WTC11 (cell line): ENCODE measurements at regions not wholly inside any gene's neighbourhood (a gene's known extent, or its start where the extent isn't known, plus 50 kb on each side); places are given as distances from the start of the nearest gene placed in this dataset.

Experiments
- ATAC-seq: fragments of 200-7000 bp; cut with Tn5 transposase; 2 replicates; pipeline ENCODE4 v1.10.0; 2021; ENCODE audit warnings: mild to moderate bottlenecking, moderate library complexity
- CTCF ChIA-PET: fragments of 300-600 bp; sonication (Branson Sonifier 250); formaldehyde crosslinking; loops from one replicate; lab custom pipeline; 2021; ENCODE audit warnings: antibody characterized with exemption; lab: Charles Lee
- POLR2A ChIA-PET: fragments of 350-600 bp; sonication (Branson Sonifier 250); formaldehyde crosslinking; loops from one replicate; lab custom pipeline; 2021; ENCODE audit warnings: antibody characterized with exemption; lab: Charles Lee
- DNase-seq: peaks from one replicate; pipeline ENCODE4 v3.0.0; 2021; ENCODE audit warnings: low spot score
- H3K27ac Mint-ChIP-seq: 2 replicates; pipeline ENCODE4 v1.8.0; 2021; ENCODE audit warnings: mixed read lengths
- H3K27me3 Mint-ChIP-seq: 2 replicates; pipeline ENCODE4 v1.8.0; 2021; ENCODE audit warnings: low read depth, mild to moderate bottlenecking, moderate library complexity, mixed read lengths
- H3K36me3 Mint-ChIP-seq: 2 replicates; pipeline ENCODE4 v1.8.0; 2021; ENCODE audit warnings: mixed read lengths
- H3K4me1 Mint-ChIP-seq: 2 replicates; pipeline ENCODE4 v1.8.0; 2022; ENCODE audit warnings: mixed read lengths
- H3K4me3 Mint-ChIP-seq: 2 replicates; pipeline ENCODE4 v1.8.0; 2021; ENCODE audit warnings: mild to moderate bottlenecking, moderate library complexity, mixed read lengths
- H3K9me3 Mint-ChIP-seq: 2 replicates; pipeline ENCODE4 v1.8.0; 2021; ENCODE audit warnings: mixed read lengths
- ETV6 ChIP-seq: sonication (generic); formaldehyde crosslinking; IDR thresholded peaks from 2 replicates; pipeline ENCODE4 v1.8.1; 2022; ENCODE audit warnings: mild to moderate bottlenecking, missing genetic modification reagents
- FOXK1 ChIP-seq: sonication (generic); formaldehyde crosslinking; IDR thresholded peaks from 2 replicates; pipeline ENCODE4 v1.8.0; 2022; ENCODE audit warnings: mild to moderate bottlenecking, moderate library complexity, missing genetic modification reagents
- KAT7 ChIP-seq: sonication (generic); formaldehyde crosslinking; IDR thresholded peaks from 2 replicates; pipeline ENCODE4 v1.8.1; 2023; ENCODE audit warnings: missing genetic modification reagents, mild to moderate bottlenecking, borderline replicate concordance
- NFATC4 ChIP-seq: fragments of 250-450 bp; sonication (Bioruptor Pico); IDR thresholded peaks from 2 replicates; pipeline ENCODE4 v1.9.0; 2021; ENCODE audit warnings: mild to moderate bottlenecking
- NR1H2 ChIP-seq: sonication (generic); formaldehyde crosslinking; IDR thresholded peaks from 2 replicates; pipeline ENCODE4 v1.9.0; 2021; ENCODE audit warnings: mild to moderate bottlenecking, moderate library complexity, missing genetic modification reagents
- PRRX2 ChIP-seq: fragments of 250-450 bp; sonication (Bioruptor Pico); IDR thresholded peaks from 2 replicates; pipeline ENCODE4 v1.8.0; 2021; ENCODE audit warnings: mild to moderate bottlenecking
- SMAD4 ChIP-seq: sonication (generic); formaldehyde crosslinking; IDR thresholded peaks from 2 replicates; pipeline ENCODE4 v1.8.0; 2022; ENCODE audit warnings: mild to moderate bottlenecking, missing genetic modification reagents
- TEAD4 ChIP-seq: sonication (generic); formaldehyde crosslinking; IDR thresholded peaks from 2 replicates; pipeline ENCODE4 v1.8.0; 2022; ENCODE audit warnings: mild to moderate bottlenecking, missing genetic modification reagents
- TP53 ChIP-seq: sonication (generic); formaldehyde crosslinking; IDR thresholded peaks from 2 replicates; pipeline ENCODE4 v1.8.1; 2023; ENCODE audit warnings: mild to moderate bottlenecking, missing genetic modification reagents
- USF2 ChIP-seq: sonication (generic); formaldehyde crosslinking; IDR thresholded peaks from 2 replicates; pipeline ENCODE4 v1.8.1; 2023; ENCODE audit warnings: mild to moderate bottlenecking, missing genetic modification reagents, moderate library complexity
- ZNF138 ChIP-seq: sonication (generic); formaldehyde crosslinking; conservative IDR thresholded peaks from 2 replicates; pipeline ENCODE4 v1.8.1; 2022; ENCODE audit warnings: mild to moderate bottlenecking, moderate library complexity, missing genetic modification reagents
- ZNF219 ChIP-seq: sonication (generic); formaldehyde crosslinking; IDR thresholded peaks from 2 replicates; pipeline ENCODE4 v1.8.0; 2023; ENCODE audit warnings: missing genetic modification reagents, mild to moderate bottlenecking, borderline replicate concordance
- ZNF232 ChIP-seq: sonication (generic); formaldehyde crosslinking; IDR thresholded peaks from 2 replicates; pipeline ENCODE4 v1.8.0; 2022; ENCODE audit warnings: mild to moderate bottlenecking, missing genetic modification reagents
- TF ChIP-seq, protein P1 (sequence below): fragments of 200-600 bp; IDR thresholded peaks from 2 replicates; pipeline ENCODE4 v1.8.0; 2022; ENCODE audit warnings: antibody characterized with exemption
- TF ChIP-seq, protein P2 (sequence below): sonication (generic); formaldehyde crosslinking; IDR thresholded peaks from 2 replicates; pipeline ENCODE4 v1.8.1; 2022; ENCODE audit warnings: missing genetic modification reagents, borderline replicate concordance
- TF ChIP-seq, protein P3 (sequence below): sonication (generic); formaldehyde crosslinking; IDR thresholded peaks from 2 replicates; pipeline ENCODE4 v1.8.1; 2023; ENCODE audit warnings: mild to moderate bottlenecking, missing genetic modification reagents, moderate library complexity
- TF ChIP-seq, protein P4 (sequence below): sonication (generic); formaldehyde crosslinking; IDR thresholded peaks from 2 replicates; pipeline ENCODE4 v1.8.1; 2022; ENCODE audit warnings: low read depth, missing genetic modification reagents, borderline replicate concordance
- TF ChIP-seq, protein P5 (sequence below): sonication (generic); formaldehyde crosslinking; conservative IDR thresholded peaks from 2 replicates; pipeline ENCODE4 v1.8.1; 2022; ENCODE audit warnings: mild to moderate bottlenecking, missing genetic modification reagents

- ATAC-seq (no peak), DNase-seq (no peak)
- TF ChIP-seq ZNF138 (CRISPR knock-in tag) (no peak), TP53 (CRISPR knock-in tag) (no peak), ETV6 (CRISPR knock-in tag) (no peak), NFATC4 (no peak), NR1H2 (CRISPR knock-in tag) (no peak), TEAD4 (CRISPR knock-in tag) (no peak), USF2 (no peak), SMAD4 (CRISPR knock-in tag) (no peak), ZNF232 (CRISPR knock-in tag) (no peak), FOXK1 (CRISPR knock-in tag) (no peak)
- TF ChIP-seq, protein P1, sequence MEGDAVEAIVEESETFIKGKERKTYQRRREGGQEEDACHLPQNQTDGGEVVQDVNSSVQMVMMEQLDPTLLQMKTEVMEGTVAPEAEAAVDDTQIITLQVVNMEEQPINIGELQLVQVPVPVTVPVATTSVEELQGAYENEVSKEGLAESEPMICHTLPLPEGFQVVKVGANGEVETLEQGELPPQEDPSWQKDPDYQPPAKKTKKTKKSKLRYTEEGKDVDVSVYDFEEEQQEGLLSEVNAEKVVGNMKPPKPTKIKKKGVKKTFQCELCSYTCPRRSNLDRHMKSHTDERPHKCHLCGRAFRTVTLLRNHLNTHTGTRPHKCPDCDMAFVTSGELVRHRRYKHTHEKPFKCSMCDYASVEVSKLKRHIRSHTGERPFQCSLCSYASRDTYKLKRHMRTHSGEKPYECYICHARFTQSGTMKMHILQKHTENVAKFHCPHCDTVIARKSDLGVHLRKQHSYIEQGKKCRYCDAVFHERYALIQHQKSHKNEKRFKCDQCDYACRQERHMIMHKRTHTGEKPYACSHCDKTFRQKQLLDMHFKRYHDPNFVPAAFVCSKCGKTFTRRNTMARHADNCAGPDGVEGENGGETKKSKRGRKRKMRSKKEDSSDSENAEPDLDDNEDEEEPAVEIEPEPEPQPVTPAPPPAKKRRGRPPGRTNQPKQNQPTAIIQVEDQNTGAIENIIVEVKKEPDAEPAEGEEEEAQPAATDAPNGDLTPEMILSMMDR, result no peak
- TF ChIP-seq, protein P2, sequence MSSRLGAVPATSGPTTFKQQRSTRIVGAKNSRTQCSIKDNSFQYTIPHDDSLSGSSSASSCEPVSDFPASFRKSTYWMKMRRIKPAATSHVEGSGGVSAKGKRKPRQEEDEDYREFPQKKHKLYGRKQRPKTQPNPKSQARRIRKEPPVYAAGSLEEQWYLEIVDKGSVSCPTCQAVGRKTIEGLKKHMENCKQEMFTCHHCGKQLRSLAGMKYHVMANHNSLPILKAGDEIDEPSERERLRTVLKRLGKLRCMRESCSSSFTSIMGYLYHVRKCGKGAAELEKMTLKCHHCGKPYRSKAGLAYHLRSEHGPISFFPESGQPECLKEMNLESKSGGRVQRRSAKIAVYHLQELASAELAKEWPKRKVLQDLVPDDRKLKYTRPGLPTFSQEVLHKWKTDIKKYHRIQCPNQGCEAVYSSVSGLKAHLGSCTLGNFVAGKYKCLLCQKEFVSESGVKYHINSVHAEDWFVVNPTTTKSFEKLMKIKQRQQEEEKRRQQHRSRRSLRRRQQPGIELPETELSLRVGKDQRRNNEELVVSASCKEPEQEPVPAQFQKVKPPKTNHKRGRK (CRISPR knock-in tag), result no peak
- TF ChIP-seq, protein P3, sequence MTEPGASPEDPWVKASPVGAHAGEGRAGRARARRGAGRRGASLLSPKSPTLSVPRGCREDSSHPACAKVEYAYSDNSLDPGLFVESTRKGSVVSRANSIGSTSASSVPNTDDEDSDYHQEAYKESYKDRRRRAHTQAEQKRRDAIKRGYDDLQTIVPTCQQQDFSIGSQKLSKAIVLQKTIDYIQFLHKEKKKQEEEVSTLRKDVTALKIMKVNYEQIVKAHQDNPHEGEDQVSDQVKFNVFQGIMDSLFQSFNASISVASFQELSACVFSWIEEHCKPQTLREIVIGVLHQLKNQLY, result no peak
- TF ChIP-seq, protein P4, sequence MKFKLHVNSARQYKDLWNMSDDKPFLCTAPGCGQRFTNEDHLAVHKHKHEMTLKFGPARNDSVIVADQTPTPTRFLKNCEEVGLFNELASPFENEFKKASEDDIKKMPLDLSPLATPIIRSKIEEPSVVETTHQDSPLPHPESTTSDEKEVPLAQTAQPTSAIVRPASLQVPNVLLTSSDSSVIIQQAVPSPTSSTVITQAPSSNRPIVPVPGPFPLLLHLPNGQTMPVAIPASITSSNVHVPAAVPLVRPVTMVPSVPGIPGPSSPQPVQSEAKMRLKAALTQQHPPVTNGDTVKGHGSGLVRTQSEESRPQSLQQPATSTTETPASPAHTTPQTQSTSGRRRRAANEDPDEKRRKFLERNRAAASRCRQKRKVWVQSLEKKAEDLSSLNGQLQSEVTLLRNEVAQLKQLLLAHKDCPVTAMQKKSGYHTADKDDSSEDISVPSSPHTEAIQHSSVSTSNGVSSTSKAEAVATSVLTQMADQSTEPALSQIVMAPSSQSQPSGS (CRISPR knock-in tag), result no peak
- TF ChIP-seq, protein P5, sequence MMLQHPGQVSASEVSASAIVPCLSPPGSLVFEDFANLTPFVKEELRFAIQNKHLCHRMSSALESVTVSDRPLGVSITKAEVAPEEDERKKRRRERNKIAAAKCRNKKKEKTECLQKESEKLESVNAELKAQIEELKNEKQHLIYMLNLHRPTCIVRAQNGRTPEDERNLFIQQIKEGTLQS (CRISPR knock-in tag), result no peak
- peaks cover 63% of the 10 kb centered on the region for H3K4me1 Mint-ChIP-seq
- no peaks in the 10 kb centered on the region for H3K36me3 Mint-ChIP-seq
- ChIA-PET CTCF (interaction anchor here (1.1 to 1.9 kb wide), 2 partner anchors 8 to 10 kb away, joined by 3 to 10 read pairs; no protein-coding TSS in a partner anchor), POLR2A (no interaction called here)
- H3K27ac Mint-ChIP-seq, result peak overlapping the region; percentile 57
- no peak overlapping the region for H3K4me3 Mint-ChIP-seq
- no peaks in the 10 kb centered on the region for H3K27me3 Mint-ChIP-seq
- no peaks in the 10 kb centered on the region for H3K9me3 Mint-ChIP-seq
These were observed 58.3 kb upstream of the DTNA start for GRCh38 chr18:34651586-34652369.

GRCh38 chr18:34655131-34655530, 55.0 kb upstream of the DTNA start:
- ATAC-seq, result no peak
- TF ChIP-seq PRRX2 (CRISPR knock-in tag) (no peak), ZNF219 (CRISPR knock-in tag) (no peak), KAT7 (CRISPR knock-in tag) (no peak)
- TF ChIP-seq, all 79 proteins: peak for 0
- no peak for DNase-seq
- ChIA-PET CTCF (no interaction called here), POLR2A (no interaction called here)
- Mint-ChIP-seq H3K9me3 (no peaks in the 10 kb centered on the region), H3K27ac (no peak overlapping the region), H3K4me3 (no peak overlapping the region), H3K27me3 (no peaks in the 10 kb centered on the region), H3K4me1 (peaks cover 72% of the 10 kb centered on the region), H3K36me3 (no peaks in the 10 kb centered on the region)
